Activated CD4-positive, alpha-beta T cell treated with anti-CD3 and anti-CD28 coated beads for 4 hours (primary cell): ENCODE measurements at regions not wholly inside any gene's neighbourhood (a gene's known extent, or its start where the extent isn't known, plus 50 kb on each side); places are given as distances from the start of the nearest gene placed in this dataset.
"Not testable (repeated sequence)": the region's sequence is repeated elsewhere in the genome, so short reads cannot be mapped to it uniquely, and the experiment has no call there.

Source experiments
- DNase-seq, 2 donors: peaks; one replicate each; pipeline ENCODE4 v3.0.0-alpha.2; 2020

GRCh38 chr5:68673823-68674180 lies 420.0 kb upstream of the SLC30A5 start:
- DNase-seq: no peak

GRCh38 chr5:68679041-68679440 lies 414.8 kb upstream of the SLC30A5 start:
- DNase-seq: no peak

DNA sequence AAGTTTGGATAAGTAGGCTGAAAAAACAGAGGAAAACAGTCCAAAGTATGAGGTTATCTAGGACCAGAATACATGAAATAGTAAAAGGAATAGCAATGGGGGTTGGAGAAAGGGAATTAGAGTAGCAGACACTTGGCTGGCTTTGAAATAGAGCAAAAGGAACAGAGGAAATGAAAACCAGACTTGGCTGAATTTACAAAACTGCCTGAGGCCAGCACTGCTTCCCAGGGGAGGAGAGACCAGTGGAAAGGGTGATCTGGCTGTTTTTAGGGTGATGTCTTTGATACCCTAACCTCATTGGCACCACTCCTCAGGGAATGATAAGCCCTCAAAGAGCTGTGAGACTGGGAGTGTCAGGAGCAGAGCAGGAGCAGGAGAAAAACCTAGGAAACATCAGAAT lies 413.4 kb upstream of the SLC30A5 start:
- no peak for DNase-seq

DNA sequence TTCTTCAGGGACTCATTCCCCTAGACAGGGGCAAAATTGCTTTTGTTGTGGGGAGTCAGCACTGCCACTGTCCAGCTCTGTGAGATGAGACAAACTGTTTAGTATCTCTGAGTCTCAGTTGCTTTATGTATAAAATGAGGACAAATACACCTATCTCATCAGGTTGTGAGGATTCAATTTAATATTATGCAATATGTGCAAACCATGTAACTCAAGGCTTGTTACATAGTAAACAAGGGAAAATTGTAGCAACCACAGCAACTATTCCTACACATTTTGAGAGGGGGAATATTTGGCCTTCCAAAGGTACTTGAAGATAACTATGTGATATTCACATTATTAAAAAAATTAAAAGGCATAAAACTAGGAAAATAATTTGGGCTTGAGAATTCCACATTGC lies 411.9 kb upstream of the SLC30A5 start:
- no peak for DNase-seq

GRCh38 chr5:68682400-68683160 lies 411.2 kb upstream of the SLC30A5 start:
- DNase-seq: no peak

DNA sequence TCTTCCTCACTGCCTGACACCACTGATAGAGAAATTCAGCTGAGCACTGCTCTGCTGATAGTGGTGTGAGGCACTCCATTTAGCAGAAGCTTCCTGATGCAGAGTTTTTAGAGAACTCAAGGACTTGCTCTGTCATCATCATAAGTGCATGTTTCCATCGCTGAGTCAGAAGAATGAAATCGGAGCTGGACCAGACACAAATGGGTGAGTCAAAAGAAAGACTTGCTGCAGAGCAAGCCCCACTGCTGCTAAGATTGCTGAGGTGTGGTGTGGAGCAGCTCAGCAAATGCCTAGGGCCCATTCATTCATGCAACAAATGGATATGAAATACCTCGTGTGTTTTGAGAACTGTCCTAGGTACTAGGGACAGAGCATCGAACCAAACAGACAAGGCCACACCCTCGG lies 410.2 kb upstream of the SLC30A5 start:
- DNase-seq: no peak

DNA sequence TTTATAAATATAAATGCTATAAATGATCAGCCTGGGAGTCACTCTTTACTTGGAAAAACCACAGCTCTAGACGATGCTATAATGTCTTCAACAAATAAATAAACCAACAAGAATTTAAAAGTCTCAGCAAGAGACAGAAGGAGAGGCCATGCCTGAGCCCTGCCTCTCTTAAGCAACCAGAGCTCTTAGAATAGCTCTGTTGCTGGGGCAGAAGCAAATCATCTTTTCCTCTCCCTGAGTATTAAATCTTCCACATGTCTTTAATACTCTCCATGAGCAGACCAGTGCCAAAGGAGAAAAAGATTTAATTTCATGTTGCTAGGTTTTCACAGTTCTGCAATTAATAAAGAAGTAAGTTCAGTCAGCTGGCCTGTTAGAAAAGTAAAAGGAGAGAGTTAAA lies 408.0 kb upstream of the SLC30A5 start:
- no peak for DNase-seq

DNA sequence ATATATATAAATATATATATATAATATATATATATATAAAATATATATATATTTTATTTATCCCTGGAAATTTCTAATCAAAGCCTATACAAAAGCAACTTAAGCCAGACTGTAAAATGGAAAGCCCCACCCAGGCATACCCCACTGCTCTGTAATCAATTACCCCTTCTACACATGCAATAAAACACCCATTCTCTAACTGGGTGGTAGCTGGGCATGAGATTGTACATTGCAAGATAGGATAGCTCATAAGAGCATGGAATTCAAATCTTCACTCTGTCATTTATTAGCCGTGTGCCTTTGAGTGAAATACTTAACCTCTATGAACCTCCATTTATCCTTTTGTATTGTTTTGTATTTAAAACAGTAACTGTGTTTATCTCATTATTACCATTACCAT lies 405.3 kb upstream of the SLC30A5 start:
- DNase-seq: no peak

DNA sequence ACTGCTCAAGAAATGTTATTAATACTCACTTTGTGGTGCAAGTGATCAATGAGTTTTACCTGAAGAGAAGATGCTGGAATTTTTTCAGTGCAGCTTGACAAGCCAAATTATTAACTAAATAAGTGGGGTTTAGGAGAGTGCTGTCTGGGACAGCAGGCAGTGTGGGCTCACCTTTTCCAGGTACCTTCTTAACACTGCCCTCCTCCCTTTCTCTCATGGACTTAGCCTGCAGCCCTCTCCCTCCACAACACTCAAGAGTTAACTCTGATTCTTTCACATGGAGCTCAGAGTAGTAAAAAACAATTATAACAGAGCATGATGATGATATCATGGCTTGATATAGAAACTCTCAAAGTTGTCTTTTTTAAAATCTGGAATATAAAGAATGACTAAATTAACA lies 404.8 kb upstream of the SLC30A5 start:
- no peak for DNase-seq

DNA sequence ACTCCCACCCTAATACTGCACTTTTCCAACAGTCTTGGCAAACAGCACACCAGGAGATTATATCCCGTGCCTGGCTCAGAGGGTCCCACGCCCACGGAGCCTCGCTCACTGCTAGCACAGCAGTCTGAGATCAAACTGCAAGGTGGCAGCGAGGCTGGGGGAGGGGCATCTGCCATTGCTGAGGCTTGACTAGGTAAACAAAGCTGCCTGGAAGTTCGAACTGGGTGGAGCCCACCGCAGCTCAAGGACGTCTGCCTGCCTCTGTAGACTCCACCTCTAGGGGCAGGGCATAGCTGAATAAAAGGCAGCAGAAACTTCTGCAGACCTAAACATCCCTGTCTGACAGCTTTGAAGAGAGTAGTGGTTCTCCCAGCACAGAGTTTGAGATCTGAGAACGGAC lies 401.9 kb upstream of the SLC30A5 start:
- not testable (repeated sequence) for DNase-seq

DNA sequence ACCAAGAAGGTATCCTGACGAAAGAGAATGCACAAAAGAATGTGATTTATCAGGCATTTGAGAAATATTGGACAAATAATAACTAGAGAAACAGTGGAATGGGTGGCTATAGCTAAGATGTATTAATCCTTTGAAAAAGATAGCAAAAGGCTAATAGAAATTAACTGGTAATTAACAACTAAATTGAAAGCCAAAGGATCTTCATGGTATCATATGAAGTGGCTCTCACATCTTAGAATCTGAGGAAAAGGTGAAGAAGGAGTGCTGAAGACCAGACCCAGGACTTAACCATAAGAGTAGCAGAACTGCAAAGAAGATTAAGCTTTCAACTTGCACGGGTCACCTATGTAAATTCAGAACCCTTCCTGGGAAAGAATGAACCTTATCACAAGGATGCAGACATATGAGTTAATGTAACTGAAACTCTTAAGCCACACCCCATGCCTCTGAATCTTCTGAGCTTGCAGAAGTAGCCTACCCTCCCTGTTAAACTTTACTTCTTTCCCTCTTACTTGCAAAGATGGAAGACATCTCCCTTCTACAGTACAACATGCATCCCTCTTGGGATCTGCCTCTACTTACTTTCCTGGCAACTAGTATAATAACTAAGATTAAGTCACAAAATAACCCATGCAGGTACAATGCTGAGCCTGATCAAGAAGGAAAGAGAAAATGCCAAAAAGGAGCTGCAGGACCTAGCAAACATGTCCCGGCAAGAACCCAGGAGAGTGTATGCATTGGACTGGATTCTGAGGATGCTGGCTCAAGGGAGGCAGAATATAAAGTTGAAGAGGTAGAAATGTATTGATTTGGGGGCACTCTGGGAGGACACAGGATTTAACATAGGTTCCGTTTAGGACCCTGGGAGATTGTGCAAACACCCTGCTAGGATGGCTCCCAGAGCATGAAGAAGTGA lies 395.5 kb upstream of the SLC30A5 start:
- DNase-seq: no peak

DNA sequence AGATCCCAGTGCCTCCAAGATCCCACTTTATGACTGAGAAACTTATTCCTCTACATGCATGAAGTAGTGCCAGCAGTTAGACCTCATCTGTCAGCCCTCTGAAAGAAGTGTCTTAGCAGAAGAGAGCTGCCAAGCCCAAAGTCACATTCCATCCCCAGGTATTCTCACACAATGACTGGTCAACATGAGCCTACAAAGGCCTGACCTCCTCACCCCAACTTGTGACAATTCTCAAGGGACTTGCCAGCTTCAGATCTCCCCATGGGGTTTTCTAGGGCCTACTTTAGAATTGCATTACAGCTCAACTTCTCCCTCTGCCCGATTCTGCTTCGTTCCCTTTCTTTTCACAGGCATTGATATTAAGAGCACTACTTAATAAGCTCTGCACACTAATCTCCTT lies 393.8 kb upstream of the SLC30A5 start:
- no peak for DNase-seq

GRCh38 chr5:68707575-68707974 lies 386.2 kb upstream of the SLC30A5 start:
- no peak for DNase-seq

GRCh38 chr5:68708156-68708841 lies 385.5 kb upstream of the SLC30A5 start:
- no peak for DNase-seq

DNA sequence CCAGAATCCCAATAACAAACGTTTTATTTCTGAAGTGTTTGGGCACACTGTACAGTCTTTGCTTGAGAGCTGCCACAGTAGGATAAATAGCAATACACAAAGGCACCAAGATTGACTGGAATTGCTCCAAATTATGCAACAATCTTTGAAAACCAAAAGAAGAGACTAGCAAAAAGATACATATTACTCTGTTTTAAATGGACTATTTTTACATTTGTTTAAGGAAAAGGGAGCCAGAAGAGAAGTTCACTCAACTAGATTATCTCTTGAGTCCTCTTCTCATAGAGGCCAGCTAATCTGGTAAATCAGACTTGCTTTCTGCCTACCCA lies 385.0 kb upstream of the SLC30A5 start:
- no peak for DNase-seq

- DNase-seq: no peak
Measured at GRCh38 chr5:68709239-68709638, 384.6 kb upstream of the SLC30A5 start.

DNA sequence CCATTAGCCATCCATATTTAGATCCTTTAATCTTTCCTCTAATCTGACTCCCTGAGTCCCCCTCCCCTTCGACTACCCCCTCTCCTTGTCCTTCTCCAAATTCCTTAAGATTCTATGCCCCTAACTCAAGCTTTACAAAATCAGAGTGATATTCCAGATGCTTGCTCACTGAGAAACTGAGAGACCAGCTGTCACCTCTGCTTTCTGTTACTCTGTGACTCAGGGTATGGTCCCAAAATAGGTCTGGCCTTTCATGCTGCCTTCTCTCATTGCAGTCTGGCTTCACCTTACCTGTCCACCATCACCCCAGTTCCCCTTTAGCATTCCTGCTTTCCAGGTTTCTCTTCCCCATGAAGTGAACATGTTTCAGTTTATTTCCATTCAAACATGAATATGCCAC lies 383.3 kb upstream of the SLC30A5 start:
- DNase-seq: no peak

DNA sequence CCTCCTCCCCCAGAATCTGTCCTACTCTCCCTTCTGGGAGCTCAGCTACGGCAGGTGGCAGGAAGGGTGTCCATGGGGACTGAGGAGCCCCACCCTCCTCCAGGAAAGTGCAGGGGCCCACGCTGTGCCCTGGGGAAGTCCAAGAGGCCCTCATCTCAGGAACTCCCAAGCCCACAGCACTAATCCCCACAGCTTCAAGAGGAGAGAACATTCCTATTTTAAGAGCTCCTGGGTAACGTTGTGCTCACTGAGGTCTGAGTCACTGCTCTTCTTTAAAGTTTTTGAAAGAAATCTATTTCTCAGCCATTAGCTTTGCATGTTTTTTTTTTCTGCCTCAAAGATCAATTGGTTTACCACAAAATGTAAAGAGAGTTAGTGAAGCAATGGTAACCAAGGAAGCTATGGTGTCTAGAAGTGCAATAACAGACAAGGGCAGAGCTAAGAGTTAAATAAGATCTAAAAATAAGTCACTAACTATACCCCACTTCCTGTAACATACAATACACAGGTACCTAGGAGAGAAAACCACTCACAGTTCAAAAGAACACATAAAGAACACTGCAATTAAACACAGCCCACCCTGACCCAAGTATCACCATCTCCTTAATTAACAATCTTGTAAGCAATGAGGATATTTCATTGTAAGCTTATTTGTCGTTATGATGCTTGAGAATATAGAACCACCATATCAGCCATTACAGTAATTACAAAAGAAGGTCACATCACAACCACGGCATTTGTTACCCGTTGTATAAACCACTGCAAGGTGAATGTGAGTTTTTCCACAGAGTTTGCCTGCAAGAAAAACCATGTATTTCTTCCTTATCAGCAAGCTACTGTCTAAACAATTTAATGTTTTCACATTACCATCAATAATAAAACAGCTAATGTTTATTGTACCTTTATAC lies 382.3 kb upstream of the SLC30A5 start:
- no peak for DNase-seq

GRCh38 chr5:68714810-68715209 lies 379.0 kb upstream of the SLC30A5 start:
- DNase-seq: no peak

DNA sequence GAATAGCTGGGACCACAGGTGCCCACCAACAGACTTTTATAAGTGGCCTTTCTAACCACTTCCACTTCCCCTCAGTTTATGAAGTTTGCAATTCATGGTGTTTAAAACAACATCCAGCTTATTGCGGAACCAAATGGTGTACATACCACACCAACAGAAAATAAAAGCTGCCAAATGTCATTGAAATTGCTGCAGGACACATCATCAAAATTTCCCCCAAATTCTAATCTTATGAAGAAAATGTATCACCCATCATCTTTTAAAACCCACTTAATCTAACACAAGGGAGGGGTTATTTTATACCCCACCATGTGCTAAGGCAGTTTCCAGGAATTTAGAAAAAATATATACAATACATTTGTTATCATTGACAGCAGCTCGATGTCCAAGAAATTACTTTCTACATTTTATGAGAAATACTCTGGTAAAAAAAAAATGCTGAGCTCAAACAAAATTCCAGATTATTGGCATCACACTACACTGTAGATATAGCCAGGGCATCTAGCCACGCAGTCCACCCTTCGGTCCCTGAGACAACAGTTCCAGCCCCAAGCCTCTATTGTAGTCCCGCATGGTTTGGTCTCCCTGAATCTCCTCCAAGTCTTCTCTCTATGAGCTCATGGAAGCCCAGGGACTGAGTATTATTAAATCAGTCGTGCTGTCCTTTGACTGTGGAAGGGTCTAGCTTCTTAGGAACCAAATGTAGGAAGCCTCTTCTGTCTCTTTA lies 372.8 kb upstream of the SLC30A5 start:
- DNase-seq: no peak

- no peak for DNase-seq
Measured at GRCh38 chr5:68722357-68722756, 371.5 kb upstream of the SLC30A5 start.
